Osteoblast (primary cell): ENCODE measurements at regions not wholly inside any gene's neighbourhood (a gene's known extent, or its start where the extent isn't known, plus 50 kb on each side); places are given as distances from the start of the nearest gene placed in this dataset.
"Not testable (repeated sequence)": the region's sequence is repeated elsewhere in the genome, so short reads cannot be mapped to it uniquely, and the experiment has no call there.

Experiments
- DNase-seq: peaks from one replicate; pipeline ENCODE4 v3.0.0; 2011; ENCODE audit warnings: low spot score, mixed read lengths; ENCODE audit not compliant: insufficient read length; ENCODE audit errors: missing footprints
- H2AFZ ChIP-seq: 2 replicates; pipeline ENCODE4 v1.6.0; 2011; ENCODE audit warnings: mild to moderate bottlenecking, low read length
- H3K27ac ChIP-seq: 2 replicates; pipeline ENCODE4 v1.5.1; 2011; ENCODE audit warnings: mild to moderate bottlenecking, low read depth, low read length, moderate library complexity
- H3K27me3 ChIP-seq: 2 replicates; pipeline ENCODE4 v1.6.0; 2012; ENCODE audit warnings: mild to moderate bottlenecking, control low read depth, inconsistent platforms, low read length, moderate library complexity; ENCODE audit not compliant: insufficient read depth
- H3K36me3 ChIP-seq: 2 replicates; pipeline ENCODE4 v1.5.1; 2011; ENCODE audit warnings: mild to moderate bottlenecking, low read length, control low read depth, moderate library complexity; ENCODE audit not compliant: insufficient read depth
- H3K4me1 ChIP-seq: 2 replicates; pipeline ENCODE4 v1.5.1; 2011; ENCODE audit warnings: mild to moderate bottlenecking, low read length, control low read depth, moderate library complexity; ENCODE audit not compliant: insufficient read depth
- H3K4me2 ChIP-seq: 2 replicates; pipeline ENCODE4 v1.6.0; 2011; ENCODE audit warnings: mild to moderate bottlenecking, low read length; ENCODE audit not compliant: insufficient read depth
- H3K4me3 ChIP-seq: fragments of 200-600 bp; sonication (generic); 3 replicates; pipeline ENCODE4 v1.5.1; 2012; ENCODE audit warnings: mild to moderate bottlenecking, low read length, inconsistent platforms; ENCODE audit not compliant: insufficient read depth
- H3K79me2 ChIP-seq: 2 replicates; pipeline ENCODE4 v1.6.0; 2012; ENCODE audit warnings: mild to moderate bottlenecking, low read length, control low read depth, inconsistent platforms; ENCODE audit not compliant: insufficient read depth
- H3K9me3 ChIP-seq: 2 replicates; pipeline ENCODE4 v1.5.1; 2011; ENCODE audit warnings: low read depth, low read length, control low read depth
- H4K20me1 ChIP-seq: 2 replicates; pipeline ENCODE4 v1.6.0; 2012; ENCODE audit warnings: mild to moderate bottlenecking, low read length, control low read depth; ENCODE audit not compliant: insufficient read depth
- CTCF ChIP-seq: IDR thresholded peaks from 2 replicates; pipeline ENCODE4 v1.5.1; 2011; ENCODE audit warnings: mild to moderate bottlenecking, low read depth, low read length, moderate library complexity; ENCODE audit errors: extremely low read depth

GRCh38 chr11:90585491-90585890 is 362.6 kb upstream of the CHORDC1 start:
- H4K20me1 ChIP-seq: no peaks in the 10 kb centered on the region
- no peaks in the 10 kb centered on the region for H3K79me2 ChIP-seq
- no peak overlapping the region for H3K4me2 ChIP-seq
- no peak for TF ChIP-seq CTCF
- H3K9me3 ChIP-seq: no peaks in the 10 kb centered on the region
- DNase-seq: no peak
- H3K27me3 ChIP-seq: no peaks in the 10 kb centered on the region
- no peak overlapping the region for H2AFZ ChIP-seq
- H3K27ac ChIP-seq: no peak overlapping the region
- no peaks in the 10 kb centered on the region for H3K36me3 ChIP-seq
- no peak overlapping the region for H3K4me3 ChIP-seq
- H3K4me1 ChIP-seq: no peaks in the 10 kb centered on the region

DNA sequence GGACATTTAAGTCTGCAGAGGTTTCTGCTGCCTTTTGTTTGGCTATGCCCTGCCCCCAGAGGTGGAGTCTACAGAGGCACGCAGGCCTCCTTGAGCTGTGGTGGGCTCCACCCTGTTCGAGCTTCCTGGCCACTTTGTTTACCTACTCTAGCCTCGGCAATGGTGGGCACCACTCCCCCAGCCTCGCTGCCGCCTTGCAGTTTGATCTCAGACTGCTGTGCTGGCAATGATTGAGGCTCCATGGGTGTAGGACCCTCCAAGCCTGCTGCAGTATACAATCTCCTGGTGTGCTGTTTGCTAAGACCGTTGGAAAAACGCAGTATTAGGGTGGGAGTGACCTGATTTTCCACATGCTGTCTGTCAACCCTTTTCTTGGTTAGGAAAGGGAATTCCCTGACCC is 360.1 kb upstream of the CHORDC1 start:
- H3K4me2 ChIP-seq, H3K27me3 ChIP-seq, DNase-seq, H3K4me3 ChIP-seq, H3K4me1 ChIP-seq, H3K9me3 ChIP-seq, H2AFZ ChIP-seq, H3K36me3 ChIP-seq, H4K20me1 ChIP-seq, H3K79me2 ChIP-seq, H3K27ac ChIP-seq: not testable (repeated sequence)

GRCh38 chr11:90564531-90564930 is 341.7 kb upstream of the CHORDC1 start:
- Histone ChIP-seq H3K27me3 (no peaks in the 10 kb centered on the region), H3K9me3 (no peaks in the 10 kb centered on the region), H3K4me2 (no peak overlapping the region), H3K27ac (no peak overlapping the region), H2AFZ (no peak overlapping the region), H3K79me2 (no peaks in the 10 kb centered on the region), H3K4me3 (no peak overlapping the region), H3K36me3 (no peaks in the 10 kb centered on the region), H3K4me1 (no peaks in the 10 kb centered on the region), H4K20me1 (no peaks in the 10 kb centered on the region)
- no peak for DNase-seq
- no peak for TF ChIP-seq CTCF

- no peak overlapping the region for H3K27ac ChIP-seq
- no peak for TF ChIP-seq CTCF
- no peaks in the 10 kb centered on the region for H4K20me1 ChIP-seq
- no peak overlapping the region for H3K4me2 ChIP-seq
- H3K79me2 ChIP-seq: no peaks in the 10 kb centered on the region
- no peaks in the 10 kb centered on the region for H3K36me3 ChIP-seq
- no peak overlapping the region for H2AFZ ChIP-seq
- DNase-seq: no peak
- no peak overlapping the region for H3K4me3 ChIP-seq
- H3K9me3 ChIP-seq: peaks cover 4% of the 10 kb centered on the region
- H3K4me1 ChIP-seq: no peaks in the 10 kb centered on the region
- H3K27me3 ChIP-seq: no peaks in the 10 kb centered on the region
Observed at GRCh38 chr11:90558328-90558865, 335.5 kb upstream of the CHORDC1 start.

DNA sequence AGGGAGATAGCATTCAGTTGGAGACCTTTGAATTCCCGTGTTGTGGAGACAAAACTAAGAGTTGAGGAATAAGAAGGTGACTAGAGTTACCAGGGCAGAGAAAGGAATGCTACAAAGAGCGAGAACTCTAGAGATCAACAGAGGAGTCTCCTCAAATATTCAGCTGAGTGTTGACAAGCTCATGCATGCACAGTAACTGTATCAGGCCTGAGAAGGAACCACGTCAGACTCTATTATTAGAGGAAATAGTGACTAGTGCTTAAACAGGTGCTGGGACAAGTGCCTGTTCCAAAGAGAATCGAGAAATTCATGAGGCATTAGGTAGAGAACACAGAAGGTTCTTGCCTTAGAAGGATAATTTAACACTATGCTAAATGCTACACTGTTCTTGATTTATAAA is 333.8 kb upstream of the CHORDC1 start:
- TF ChIP-seq CTCF: no peak
- DNase-seq: no peak
- Histone ChIP-seq H3K4me3 (no peak overlapping the region), H3K9me3 (peaks cover 4% of the 10 kb centered on the region), H4K20me1 (no peaks in the 10 kb centered on the region), H3K4me1 (no peaks in the 10 kb centered on the region), H3K36me3 (no peaks in the 10 kb centered on the region), H3K27me3 (no peaks in the 10 kb centered on the region), H2AFZ (no peak overlapping the region), H3K79me2 (no peaks in the 10 kb centered on the region), H3K27ac (no peak overlapping the region), H3K4me2 (no peak overlapping the region)
